Activated naive CD8-positive, alpha-beta T cell (primary cell): ENCODE measurements at regions not wholly inside any gene's neighbourhood (a gene's known extent, or its start where the extent isn't known, plus 50 kb on each side); places are given as distances from the start of the nearest gene placed in this dataset.

Experiments
- H3K27ac Mint-ChIP-seq: one replicate; pipeline ENCODE4 v1.8.0; 2021; ENCODE audit warnings: mixed read lengths
- H3K27me3 Mint-ChIP-seq: one replicate; pipeline ENCODE4 v1.8.0; 2021; ENCODE audit warnings: mixed read lengths
- H3K36me3 Mint-ChIP-seq: one replicate; pipeline ENCODE4 v1.8.0; 2021; ENCODE audit warnings: mixed read lengths
- H3K4me1 Mint-ChIP-seq: one replicate; pipeline ENCODE4 v1.8.0; 2021; ENCODE audit warnings: low read depth, mixed read lengths
- H3K4me3 Mint-ChIP-seq: one replicate; pipeline ENCODE4 v1.8.0; 2021; ENCODE audit warnings: mild to moderate bottlenecking, mixed read lengths
- H3K9me3 Mint-ChIP-seq: one replicate; pipeline ENCODE4 v1.8.0; 2021; ENCODE audit warnings: low read depth, mixed read lengths

- no peaks in the 10 kb centered on the region for H3K9me3 Mint-ChIP-seq
- no peaks in the 10 kb centered on the region for H3K36me3 Mint-ChIP-seq
- no peaks in the 10 kb centered on the region for H3K27me3 Mint-ChIP-seq
- peak overlapping the region; percentile 67 for H3K4me3 Mint-ChIP-seq
- H3K27ac Mint-ChIP-seq, result no peak overlapping the region
- peaks cover 11% of the 10 kb centered on the region for H3K4me1 Mint-ChIP-seq
These were observed 169.0 kb upstream of the UFM1 start for GRCh38 chr13:38180670-38181069.

GRCh38 chr13:38180126-38180525 lies 169.5 kb upstream of the UFM1 start:
- no peak overlapping the region for H3K27ac Mint-ChIP-seq
- H3K4me1 Mint-ChIP-seq, result peaks cover 11% of the 10 kb centered on the region
- peak overlapping the region; percentile 67 for H3K4me3 Mint-ChIP-seq
- H3K27me3 Mint-ChIP-seq, result no peaks in the 10 kb centered on the region
- no peaks in the 10 kb centered on the region for H3K9me3 Mint-ChIP-seq
- H3K36me3 Mint-ChIP-seq, result no peaks in the 10 kb centered on the region

GRCh38 chr13:38176664-38177063 lies 173.0 kb upstream of the UFM1 start:
- H3K36me3 Mint-ChIP-seq, result no peaks in the 10 kb centered on the region
- H3K4me3 Mint-ChIP-seq, result no peak overlapping the region
- no peak overlapping the region for H3K27ac Mint-ChIP-seq
- no peaks in the 10 kb centered on the region for H3K27me3 Mint-ChIP-seq
- H3K9me3 Mint-ChIP-seq, result no peaks in the 10 kb centered on the region
- peaks cover 11% of the 10 kb centered on the region for H3K4me1 Mint-ChIP-seq

- H3K36me3 Mint-ChIP-seq, result no peaks in the 10 kb centered on the region
- no peaks in the 10 kb centered on the region for H3K9me3 Mint-ChIP-seq
- no peaks in the 10 kb centered on the region for H3K4me1 Mint-ChIP-seq
- H3K27me3 Mint-ChIP-seq, result no peaks in the 10 kb centered on the region
- H3K27ac Mint-ChIP-seq, result no peak overlapping the region
- H3K4me3 Mint-ChIP-seq, result no peak overlapping the region
These were observed 176.2 kb upstream of the UFM1 start for GRCh38 chr13:38173403-38173802.

GRCh38 chr13:38167164-38167822 lies 182.4 kb upstream of the UFM1 start:
- Mint-ChIP-seq H3K4me3 (no peak overlapping the region), H3K36me3 (no peaks in the 10 kb centered on the region), H3K4me1 (peaks cover 2% of the 10 kb centered on the region), H3K27ac (no peak overlapping the region), H3K27me3 (no peaks in the 10 kb centered on the region), H3K9me3 (no peaks in the 10 kb centered on the region)

- H3K9me3 Mint-ChIP-seq, result no peaks in the 10 kb centered on the region
- no peak overlapping the region for H3K27ac Mint-ChIP-seq
- H3K4me1 Mint-ChIP-seq, result peaks cover 2% of the 10 kb centered on the region
- H3K36me3 Mint-ChIP-seq, result no peaks in the 10 kb centered on the region
- no peaks in the 10 kb centered on the region for H3K27me3 Mint-ChIP-seq
- no peak overlapping the region for H3K4me3 Mint-ChIP-seq
These were observed 183.5 kb upstream of the UFM1 start for GRCh38 chr13:38166116-38166515.

GRCh38 chr13:38160131-38160530 lies 189.5 kb upstream of the UFM1 start:
- Mint-ChIP-seq H3K9me3 (peaks cover 10% of the 10 kb centered on the region), H3K4me3 (no peak overlapping the region), H3K27ac (no peak overlapping the region), H3K36me3 (no peaks in the 10 kb centered on the region), H3K4me1 (no peaks in the 10 kb centered on the region), H3K27me3 (no peaks in the 10 kb centered on the region)

GRCh38 chr13:38159710-38160109 lies 189.9 kb upstream of the UFM1 start:
- H3K4me3 Mint-ChIP-seq, result no peak overlapping the region
- H3K27me3 Mint-ChIP-seq, result no peaks in the 10 kb centered on the region
- H3K9me3 Mint-ChIP-seq, result peaks cover 10% of the 10 kb centered on the region
- H3K4me1 Mint-ChIP-seq, result no peaks in the 10 kb centered on the region
- no peaks in the 10 kb centered on the region for H3K36me3 Mint-ChIP-seq
- H3K27ac Mint-ChIP-seq, result no peak overlapping the region

- no peak overlapping the region for H3K4me3 Mint-ChIP-seq
- H3K27me3 Mint-ChIP-seq, result no peaks in the 10 kb centered on the region
- H3K36me3 Mint-ChIP-seq, result no peaks in the 10 kb centered on the region
- no peak overlapping the region for H3K27ac Mint-ChIP-seq
- peaks cover 18% of the 10 kb centered on the region for H3K9me3 Mint-ChIP-seq
- no peaks in the 10 kb centered on the region for H3K4me1 Mint-ChIP-seq
These were observed 202.6 kb upstream of the UFM1 start for GRCh38 chr13:38147050-38147449.

GRCh38 chr13:38141792-38142191 lies 207.9 kb upstream of the UFM1 start:
- Mint-ChIP-seq H3K27ac (no peak overlapping the region), H3K36me3 (no peaks in the 10 kb centered on the region), H3K9me3 (peaks cover 2% of the 10 kb centered on the region), H3K4me3 (no peak overlapping the region), H3K27me3 (no peaks in the 10 kb centered on the region), H3K4me1 (no peaks in the 10 kb centered on the region)

GRCh38 chr13:38135592-38135991 lies 214.1 kb upstream of the UFM1 start:
- no peak overlapping the region for H3K27ac Mint-ChIP-seq
- peaks cover 4% of the 10 kb centered on the region for H3K9me3 Mint-ChIP-seq
- no peaks in the 10 kb centered on the region for H3K36me3 Mint-ChIP-seq

GRCh38 chr13:38121267-38121666 lies 228.4 kb upstream of the UFM1 start:
- Mint-ChIP-seq H3K36me3 (no peaks in the 10 kb centered on the region), H3K9me3 (peaks cover 3% of the 10 kb centered on the region), H3K4me3 (no peak overlapping the region), H3K27ac (no peak overlapping the region), H3K4me1 (no peaks in the 10 kb centered on the region), H3K27me3 (no peaks in the 10 kb centered on the region)

More at GRCh38 chr13:38135592-38135991, 214.1 kb upstream of the UFM1 start:
- H3K4me3 Mint-ChIP-seq, result no peak overlapping the region
- no peaks in the 10 kb centered on the region for H3K27me3 Mint-ChIP-seq
- no peaks in the 10 kb centered on the region for H3K4me1 Mint-ChIP-seq

- H3K27me3 Mint-ChIP-seq, result peaks cover 2% of the 10 kb centered on the region
- no peaks in the 10 kb centered on the region for H3K36me3 Mint-ChIP-seq
- peaks cover 9% of the 10 kb centered on the region for H3K9me3 Mint-ChIP-seq
These were observed 234.3 kb upstream of the TRPC4 start for GRCh38 chr13:38103851-38104250.

GRCh38 chr13:38099751-38100150 lies 230.2 kb upstream of the TRPC4 start:
- Mint-ChIP-seq H3K9me3 (peaks cover 14% of the 10 kb centered on the region), H3K4me3 (no peak overlapping the region), H3K27me3 (peaks cover 2% of the 10 kb centered on the region), H3K27ac (no peak overlapping the region), H3K36me3 (no peaks in the 10 kb centered on the region), H3K4me1 (no peaks in the 10 kb centered on the region)

More at GRCh38 chr13:38103851-38104250, 234.3 kb upstream of the TRPC4 start:
- H3K27ac Mint-ChIP-seq, result no peak overlapping the region
- no peak overlapping the region for H3K4me3 Mint-ChIP-seq
- no peaks in the 10 kb centered on the region for H3K4me1 Mint-ChIP-seq

GRCh38 chr13:38093425-38093824 lies 223.9 kb upstream of the TRPC4 start:
- Mint-ChIP-seq H3K27me3 (no peaks in the 10 kb centered on the region), H3K4me1 (no peaks in the 10 kb centered on the region), H3K36me3 (no peaks in the 10 kb centered on the region), H3K27ac (no peak overlapping the region), H3K4me3 (no peak overlapping the region), H3K9me3 (peaks cover 10% of the 10 kb centered on the region)

GRCh38 chr13:38090913-38091312 lies 221.3 kb upstream of the TRPC4 start:
- no peaks in the 10 kb centered on the region for H3K36me3 Mint-ChIP-seq
- H3K9me3 Mint-ChIP-seq, result peaks cover 4% of the 10 kb centered on the region
- H3K4me1 Mint-ChIP-seq, result no peaks in the 10 kb centered on the region
- H3K27me3 Mint-ChIP-seq, result no peaks in the 10 kb centered on the region
- H3K27ac Mint-ChIP-seq, result no peak overlapping the region
- H3K4me3 Mint-ChIP-seq, result no peak overlapping the region
